G401.6 (cell line): ENCODE measurements at regions not wholly inside any gene's neighbourhood (a gene's known extent, or its start where the extent isn't known, plus 50 kb on each side); places are given as distances from the start of the nearest gene placed in this dataset.
"Not testable (repeated sequence)": the region's sequence is repeated elsewhere in the genome, so short reads cannot be mapped to it uniquely, and the experiment has no call there.

Experiments
- FAIRE-seq: peaks from 2 replicates; lab custom pipeline; 2012; peaks lifted over from hg19 to GRCh38; lab: Jason Lieb, UNC

DNA sequence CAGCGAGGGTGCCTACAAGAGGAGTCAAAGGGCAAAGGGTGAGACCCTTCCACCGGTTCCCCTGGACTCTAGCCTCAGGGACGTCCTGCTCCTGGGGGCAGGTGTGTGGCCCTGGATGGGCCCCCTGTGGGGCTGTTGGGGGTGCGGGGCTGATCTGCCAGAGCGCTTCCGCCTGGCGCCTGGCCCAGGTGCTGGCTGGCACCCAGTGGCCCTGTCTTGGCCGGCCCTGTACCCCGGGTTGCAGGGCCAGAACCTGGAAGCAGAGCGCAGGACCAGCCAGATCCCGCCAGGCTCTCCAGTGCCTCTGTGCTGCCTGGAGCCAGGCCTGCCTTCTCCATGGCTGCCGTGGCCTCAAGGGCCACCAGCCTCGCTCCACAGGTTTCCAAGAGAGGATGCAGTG, 1625.8 kb upstream of the GOT2 start:
- not testable (repeated sequence) for FAIRE-seq

DNA sequence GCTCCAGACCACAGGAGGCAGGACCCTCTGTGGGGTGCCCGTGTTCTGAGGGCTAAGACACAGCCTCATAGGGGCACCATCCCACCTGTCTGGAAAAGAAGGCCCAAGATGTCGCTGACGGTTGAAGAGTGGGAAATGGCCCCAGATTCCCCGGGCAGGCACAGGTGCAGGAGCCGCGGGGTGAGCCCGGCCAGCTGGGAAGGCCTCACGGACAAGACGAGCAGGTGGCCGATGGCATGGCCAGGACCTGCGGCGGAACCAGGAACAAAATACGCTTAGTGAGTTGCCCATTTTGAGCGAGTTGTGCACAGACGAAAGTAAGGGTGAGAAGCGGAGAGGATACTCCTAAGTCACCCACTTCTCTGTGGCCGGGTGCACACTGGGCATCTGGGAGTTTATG, 1625.3 kb upstream of the GOT2 start:
- not testable (repeated sequence) for FAIRE-seq

GRCh38 chr16:60357876-60358522, 1623.9 kb upstream of the GOT2 start:
- not testable (repeated sequence) for FAIRE-seq

DNA sequence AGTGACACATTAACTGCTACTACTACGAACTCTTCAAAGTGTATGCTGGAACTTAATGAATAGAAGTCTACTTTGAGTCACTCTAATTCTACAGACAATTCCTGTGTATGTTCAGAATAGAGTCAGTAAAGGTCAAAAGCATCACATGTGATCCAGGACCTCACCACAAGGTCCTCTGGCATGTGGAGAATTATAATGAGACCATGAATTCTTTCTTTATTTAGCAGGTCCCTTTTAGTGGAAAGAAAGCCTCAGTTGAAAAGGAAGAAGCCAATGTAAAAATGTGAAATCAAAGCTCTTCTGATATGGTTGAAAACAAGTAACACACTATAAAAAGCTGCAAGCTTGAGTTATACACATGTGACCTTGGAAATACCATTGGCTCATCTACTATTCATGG, 1612.1 kb upstream of the GOT2 start:
- no peak for FAIRE-seq

DNA sequence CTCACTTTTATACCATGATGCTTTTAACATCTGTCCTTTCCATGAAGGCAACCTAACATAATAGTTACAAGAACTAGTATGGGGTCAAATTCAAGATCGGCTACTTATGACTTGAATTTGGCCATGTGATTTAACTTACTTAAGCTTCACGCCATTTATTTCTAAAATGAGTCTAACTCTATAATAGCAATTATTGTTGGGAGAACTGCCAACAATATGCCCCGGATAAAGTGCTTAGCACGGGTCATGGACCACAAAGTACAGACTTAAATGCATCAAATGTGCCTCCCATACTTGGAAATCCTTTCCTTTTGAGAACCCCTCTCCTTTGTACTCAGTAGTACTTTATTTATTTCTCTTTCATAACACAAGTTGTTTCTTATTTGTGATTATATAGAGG, 1603.6 kb upstream of the GOT2 start:
- FAIRE-seq = no peak

DNA sequence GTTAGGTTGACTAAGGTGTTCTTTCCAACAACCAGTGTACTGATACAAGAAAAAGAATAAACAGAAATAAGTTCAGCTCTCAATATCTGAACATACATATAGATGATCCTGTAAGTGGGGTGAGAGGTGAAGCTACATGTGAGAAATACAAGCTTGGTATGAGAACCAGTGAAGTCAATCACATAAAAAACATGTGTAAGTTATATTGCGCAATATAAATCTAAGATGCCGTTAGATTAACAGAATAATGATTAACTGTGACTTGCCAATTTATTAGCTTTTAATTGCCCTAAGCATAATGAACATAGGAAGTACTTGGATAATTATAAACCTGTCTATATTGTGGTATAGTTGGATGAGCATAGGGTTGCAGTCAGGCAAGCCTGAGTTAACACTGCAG, 1597.1 kb upstream of the GOT2 start:
- no peak for FAIRE-seq

GRCh38 chr16:60329108-60329507, 1595.0 kb upstream of the GOT2 start:
- no peak for FAIRE-seq

DNA sequence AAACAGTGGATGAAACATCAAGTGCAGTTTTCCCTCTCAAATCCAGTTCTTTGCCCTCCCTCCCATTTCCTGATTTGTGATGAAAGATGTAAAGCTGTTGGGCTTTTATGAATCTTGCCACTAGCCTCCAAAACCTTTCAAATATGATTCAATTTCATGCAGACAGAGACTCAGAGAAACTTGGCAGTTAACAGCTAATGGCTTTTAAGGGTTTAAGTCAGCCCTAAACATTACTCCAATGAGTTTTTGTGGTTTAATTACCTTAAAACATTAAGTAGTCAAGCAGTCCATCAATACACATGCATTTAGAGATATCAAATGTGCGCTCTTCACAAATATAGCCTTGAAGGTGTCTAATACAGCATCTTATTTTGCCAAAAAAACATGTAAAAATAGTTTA, 1594.0 kb upstream of the GOT2 start:
- no peak for FAIRE-seq

- no peak for FAIRE-seq
Observed at GRCh38 chr16:60318486-60318885, 1584.4 kb upstream of the GOT2 start.

GRCh38 chr16:60310846-60311445, 1576.8 kb upstream of the GOT2 start:
- FAIRE-seq = no peak

GRCh38 chr16:60304720-60305119, 1570.6 kb upstream of the GOT2 start:
- FAIRE-seq = no peak

DNA sequence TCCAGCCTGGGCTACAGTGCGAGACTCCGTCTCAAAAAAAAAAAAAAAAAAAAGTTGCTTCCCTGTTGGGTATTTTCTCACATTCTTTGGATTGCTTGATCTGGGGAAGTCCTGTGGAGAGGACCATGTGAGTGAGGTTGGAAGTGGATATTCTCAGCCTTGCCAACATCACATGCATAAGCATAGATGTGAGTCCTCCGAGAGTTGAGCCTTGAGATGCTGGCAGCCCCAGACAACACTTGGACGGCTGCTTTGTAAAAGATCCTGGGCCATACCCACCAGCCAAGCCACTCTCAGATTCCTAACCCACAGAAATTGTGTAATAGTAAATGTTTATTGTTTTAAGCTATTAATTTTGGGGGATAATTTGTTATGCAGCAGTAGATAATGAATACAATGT, 1570.0 kb upstream of the GOT2 start:
- FAIRE-seq = no peak

DNA sequence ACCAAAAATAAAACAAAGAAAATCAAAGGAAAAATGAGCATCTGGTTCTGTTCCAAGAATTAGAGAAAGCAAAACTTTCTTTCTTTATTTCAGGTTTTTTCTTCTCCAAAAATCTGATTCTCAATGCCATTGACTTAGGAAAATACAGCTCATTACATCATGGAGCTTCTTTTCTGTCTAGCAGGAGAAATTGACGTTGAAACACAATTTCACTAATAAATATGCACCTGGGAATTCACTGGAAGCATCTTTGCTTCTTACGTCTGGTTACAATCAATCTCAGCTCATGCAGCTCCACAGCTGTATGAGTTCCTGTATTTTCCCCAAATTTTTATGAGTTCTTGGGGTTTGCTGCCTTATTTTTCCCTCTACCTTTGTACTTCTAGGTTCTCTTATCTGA, 1568.6 kb upstream of the GOT2 start:
- no peak for FAIRE-seq

- no peak for FAIRE-seq
Observed at GRCh38 chr16:60302261-60302660, 1568.1 kb upstream of the GOT2 start.

GRCh38 chr16:60299241-60299776, 1565.2 kb upstream of the GOT2 start:
- no peak for FAIRE-seq

GRCh38 chr16:60295451-60295850, 1561.3 kb upstream of the GOT2 start:
- FAIRE-seq = no peak

GRCh38 chr16:60285794-60286193, 1551.7 kb upstream of the GOT2 start:
- no peak for FAIRE-seq

GRCh38 chr16:60279061-60279665, 1545.0 kb upstream of the GOT2 start:
- FAIRE-seq = no peak

GRCh38 chr16:60274431-60275019, 1540.4 kb upstream of the GOT2 start:
- no peak for FAIRE-seq

DNA sequence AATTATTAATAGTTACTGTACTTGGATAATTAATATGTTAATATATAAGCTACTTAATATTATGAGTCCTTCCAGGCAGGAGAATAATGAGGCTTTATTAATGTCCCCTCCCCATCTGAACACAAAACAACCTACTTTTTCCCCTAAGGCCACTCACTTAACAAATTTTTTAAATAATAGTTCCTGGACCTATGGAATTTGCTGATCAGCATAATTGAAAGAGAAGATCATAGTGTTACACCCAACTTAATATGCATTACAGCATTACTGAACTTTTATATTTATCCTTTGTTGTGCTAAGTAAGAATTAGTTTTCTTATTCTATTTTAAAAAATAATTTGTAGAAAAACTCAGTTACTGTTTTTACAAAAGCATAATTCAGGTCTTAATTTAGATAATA, 1537.7 kb upstream of the GOT2 start:
- FAIRE-seq = no peak

DNA sequence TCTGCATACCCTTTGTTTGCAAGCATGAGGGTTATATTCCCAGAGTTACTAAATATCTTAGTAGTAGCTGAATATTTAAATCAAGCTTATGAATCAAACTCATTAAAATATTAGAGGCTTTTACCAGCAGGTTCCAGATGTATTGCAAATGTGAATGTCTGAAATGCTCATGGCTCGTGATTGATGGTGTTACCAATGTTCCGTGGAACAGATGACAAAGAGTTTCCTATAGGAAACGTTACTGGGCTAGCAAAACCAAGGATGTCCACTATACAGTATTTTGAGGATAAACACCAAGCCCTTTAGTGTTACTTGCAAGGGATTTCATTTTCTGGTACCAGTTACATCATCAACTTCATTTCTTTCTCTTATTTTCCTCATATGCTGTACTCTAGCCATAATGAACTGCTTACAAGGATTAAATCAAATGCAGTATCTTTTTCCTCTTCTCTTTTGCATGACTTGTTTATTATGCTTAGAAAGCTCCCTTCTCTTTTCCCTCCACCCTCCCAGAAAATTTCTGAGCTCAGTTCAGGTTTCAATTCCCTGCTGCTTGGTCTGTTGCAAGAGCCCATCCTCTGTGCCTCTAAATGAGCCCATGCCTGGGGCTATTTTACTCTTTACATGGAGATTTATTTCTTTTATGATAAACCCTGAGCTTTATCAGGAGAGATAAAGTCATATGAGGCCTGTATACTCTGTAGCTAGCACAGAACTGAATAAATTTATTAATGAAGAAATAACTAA, 1537.1 kb upstream of the GOT2 start:
- no peak for FAIRE-seq

GRCh38 chr16:60261425-60261824, 1527.3 kb upstream of the GOT2 start:
- no peak for FAIRE-seq

DNA sequence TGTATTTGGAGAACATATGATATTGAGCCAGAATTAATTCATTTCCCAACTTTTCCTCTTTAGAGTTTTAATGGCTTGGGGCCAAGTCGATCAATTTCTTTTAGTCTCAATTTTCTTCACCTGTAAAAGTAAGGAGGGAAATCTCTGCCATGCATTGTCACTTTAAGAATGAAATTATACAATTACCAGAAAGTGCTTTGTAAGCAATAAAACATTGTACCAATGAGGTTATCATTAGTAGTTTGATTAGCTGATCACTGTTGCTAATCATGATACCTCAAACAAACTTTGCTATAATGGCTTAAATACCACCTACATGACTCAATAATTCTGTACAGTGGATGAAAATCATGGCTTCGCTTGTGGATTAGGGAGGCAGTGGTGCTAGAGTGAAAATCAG, 1525.8 kb upstream of the GOT2 start:
- no peak for FAIRE-seq
